WERI-Rb-1 (cell line): ENCODE measurements at regions not wholly inside any gene's neighbourhood (a gene's known extent, or its start where the extent isn't known, plus 50 kb on each side); places are given as distances from the start of the nearest gene placed in this dataset.
"Not testable (repeated sequence)": the region's sequence is repeated elsewhere in the genome, so short reads cannot be mapped to it uniquely, and the experiment has no call there.

Experiments
- DNase-seq: peaks from one replicate; pipeline ENCODE4 v3.0.0-alpha.2; 2020
- H3K27ac ChIP-seq: fragments of 250-450 bp; sonication (Bioruptor Pico); 2 replicates; pipeline ENCODE4 v1.5.1; 2020; ENCODE audit warnings: mild to moderate bottlenecking, moderate library complexity
- H3K27me3 ChIP-seq: fragments of 250-450 bp; sonication (Bioruptor Pico); 2 replicates; pipeline ENCODE4 v1.5.1; 2021; ENCODE audit warnings: mild to moderate bottlenecking, low read depth, moderate library complexity; ENCODE audit not compliant: insufficient read depth, severe bottlenecking
- H3K36me3 ChIP-seq: fragments of 250-450 bp; sonication (Bioruptor Pico); 2 replicates; pipeline ENCODE4 v1.5.1; 2020; ENCODE audit warnings: mild to moderate bottlenecking, moderate library complexity
- H3K4me3 ChIP-seq: 2 replicates; pipeline ENCODE4 v1.5.1; 2011; ENCODE audit warnings: low read depth, mild to moderate bottlenecking, control low read depth, low read length
- H3K9me3 ChIP-seq: fragments of 250-450 bp; sonication (Bioruptor Pico); 2 replicates; pipeline ENCODE4 v1.5.1; 2021; ENCODE audit warnings: mild to moderate bottlenecking, moderate library complexity; ENCODE audit not compliant: severe bottlenecking
- CTCF ChIP-seq: IDR thresholded peaks from 2 replicates; pipeline ENCODE4 v1.5.1; 2011; ENCODE audit warnings: low read depth, mild to moderate bottlenecking, control low read depth, inconsistent platforms, low read length

- Histone ChIP-seq H3K4me3 (no peak overlapping the region), H3K27ac (no peak overlapping the region), H3K36me3 (no peaks in the 10 kb centered on the region), H3K9me3 (no peaks in the 10 kb centered on the region), H3K27me3 (no peaks in the 10 kb centered on the region)
- no peak for TF ChIP-seq CTCF
- DNase-seq: no peak
Measured at GRCh38 chr2:185279999-185280398, 458.6 kb upstream of the FSIP2 start.

GRCh38 chr2:185284696-185285095, 453.9 kb upstream of the FSIP2 start:
- no peak overlapping the region for H3K27ac ChIP-seq
- H3K27me3 ChIP-seq: no peaks in the 10 kb centered on the region
- H3K4me3 ChIP-seq: no peak overlapping the region
- no peaks in the 10 kb centered on the region for H3K36me3 ChIP-seq
- no peak for TF ChIP-seq CTCF
- no peak for DNase-seq
- H3K9me3 ChIP-seq: no peaks in the 10 kb centered on the region

- H3K36me3 ChIP-seq, H3K4me3 ChIP-seq, H3K27me3 ChIP-seq, H3K9me3 ChIP-seq, H3K27ac ChIP-seq: not testable (repeated sequence)
- DNase-seq: peak; percentile 25
Measured at GRCh38 chr2:185290012-185290411, 448.6 kb upstream of the FSIP2 start.

- peak; percentile 82 for DNase-seq
- no peaks in the 10 kb centered on the region for H3K9me3 ChIP-seq
- TF ChIP-seq CTCF: peak; percentile 90
- H3K27me3 ChIP-seq: no peaks in the 10 kb centered on the region
- no peaks in the 10 kb centered on the region for H3K36me3 ChIP-seq
- no peak overlapping the region for H3K27ac ChIP-seq
- H3K4me3 ChIP-seq: no peak overlapping the region
Measured at GRCh38 chr2:185291035-185291647, 447.5 kb upstream of the FSIP2 start.

GRCh38 chr2:185299867-185300266, 438.7 kb upstream of the FSIP2 start:
- H3K36me3 ChIP-seq: no peaks in the 10 kb centered on the region
- no peaks in the 10 kb centered on the region for H3K9me3 ChIP-seq
- no peak overlapping the region for H3K27ac ChIP-seq
- DNase-seq: no peak
- no peak for TF ChIP-seq CTCF
- no peaks in the 10 kb centered on the region for H3K27me3 ChIP-seq
- H3K4me3 ChIP-seq: no peak overlapping the region

GRCh38 chr2:185306119-185306518, 432.5 kb upstream of the FSIP2 start:
- Histone ChIP-seq H3K4me3 (no peak overlapping the region), H3K27ac (no peak overlapping the region), H3K9me3 (no peaks in the 10 kb centered on the region), H3K27me3 (no peaks in the 10 kb centered on the region), H3K36me3 (no peaks in the 10 kb centered on the region)
- no peak for TF ChIP-seq CTCF
- no peak for DNase-seq
